ENCODE measurements at regions not wholly inside any gene's neighbourhood (a gene's known extent, or its start where the extent isn't known, plus 50 kb on each side); places are given as distances from the start of the nearest gene placed in this dataset.

GRCh38 chr7:96774358-96774757 is 64.7 kb upstream of the SEM1 start:
- CTCF ChIA-PET (ENCODE audit: unreplicated experiment): no interaction called here
- no TSS peak for BruUV-seq (replicated peaks)
- no peak overlapping the region for H3K4me3 ChIP-seq (ENCODE audit: low read depth, low read length, poor library complexity, severe bottlenecking)
- no peaks in the 10 kb centered on the region for H3K9me3 ChIP-seq (ENCODE audit: low read length)
- H3K4me1 ChIP-seq (ENCODE audit: insufficient read depth, low read length, poor library complexity, severe bottlenecking): no peaks in the 10 kb centered on the region
- no peaks in the 10 kb centered on the region for H4K20me1 ChIP-seq (ENCODE audit: insufficient read depth, low read length)
- no peaks in the 10 kb centered on the region for H3K9me2 ChIP-seq (ENCODE audit: insufficient read depth, low read length)
- POLR2A ChIA-PET: interaction anchor here (0.7 kb wide), 1 partner anchor 557 kb away, joined by 3 read pairs; no protein-coding TSS in a partner anchor
- no peak overlapping the region for H3K4me2 ChIP-seq (ENCODE audit: low read length)
- H2AFZ ChIP-seq (ENCODE audit: low read length): no peak overlapping the region
- no peak overlapping the region for H3K27ac ChIP-seq (ENCODE audit: low read depth, low read length, poor library complexity, severe bottlenecking)
- no peak for TF ChIP-seq CTCF (conservative IDR thresholded peaks at IDR 0.05; ENCODE audit: low read length)
- no peak for TF ChIP-seq EZH2phosphoT487 (IDR thresholded peaks at IDR 0.05; ENCODE audit: borderline replicate concordance, low read depth, low read length)
- no peak for DNase-seq (ENCODE audit: low spot score)
- intact Hi-C loops (cut with micrococcal nuclease; ENCODE audit: unreplicated experiment): no loop called here
- H3K79me2 ChIP-seq (ENCODE audit: insufficient read depth, low read depth, low read length): no peaks in the 10 kb centered on the region
- H3K36me3 ChIP-seq (ENCODE audit: insufficient read depth, low read length): no peaks in the 10 kb centered on the region

GRCh38 chr7:96775046-96775445 is 65.4 kb upstream of the SEM1 start:
- DNase-seq (ENCODE audit: low spot score): no peak
- no TSS peak for BruUV-seq (replicated peaks)

GRCh38 chr7:96778263-96778662 is 68.6 kb upstream of the SEM1 start:
- Histone ChIP-seq H3K9me2 (ENCODE audit: insufficient read depth, low read length) (no peaks in the 10 kb centered on the region), H3K4me1 (ENCODE audit: insufficient read depth, low read length, poor library complexity, severe bottlenecking) (no peaks in the 10 kb centered on the region), H4K20me1 (ENCODE audit: insufficient read depth, low read length) (no peaks in the 10 kb centered on the region), H3K79me2 (ENCODE audit: insufficient read depth, low read depth, low read length) (no peaks in the 10 kb centered on the region), H3K27ac (ENCODE audit: low read depth, low read length, poor library complexity, severe bottlenecking) (no peak overlapping the region), H3K4me3 (ENCODE audit: low read depth, low read length, poor library complexity, severe bottlenecking) (no peak overlapping the region), H3K36me3 (ENCODE audit: insufficient read depth, low read length) (no peaks in the 10 kb centered on the region), H3K9me3 (ENCODE audit: low read length) (no peaks in the 10 kb centered on the region), H2AFZ (ENCODE audit: low read length) (no peak overlapping the region), H3K4me2 (ENCODE audit: low read length) (no peak overlapping the region)
- intact Hi-C loops (cut with micrococcal nuclease; ENCODE audit: unreplicated experiment): no loop called here
- TF ChIP-seq EZH2phosphoT487 (IDR thresholded peaks at IDR 0.05; ENCODE audit: borderline replicate concordance, low read depth, low read length) (no peak), CTCF (conservative IDR thresholded peaks at IDR 0.05; ENCODE audit: low read length) (peak; percentile 50)
- DNase-seq (ENCODE audit: low spot score): peak; percentile 2
- no TSS peak for BruUV-seq (replicated peaks)
- CTCF ChIA-PET (ENCODE audit: unreplicated experiment): no interaction called here
- POLR2A ChIA-PET: no interaction called here

More at GRCh38 chr7:96775046-96775445, 65.4 kb upstream of the SEM1 start:
- intact Hi-C loops (cut with micrococcal nuclease; ENCODE audit: unreplicated experiment): no loop called here
- H3K9me3 ChIP-seq (ENCODE audit: low read length): no peaks in the 10 kb centered on the region
- no peaks in the 10 kb centered on the region for H3K4me1 ChIP-seq (ENCODE audit: insufficient read depth, low read length, poor library complexity, severe bottlenecking)
- CTCF ChIA-PET (ENCODE audit: unreplicated experiment): no interaction called here
- no peak overlapping the region for H3K4me2 ChIP-seq (ENCODE audit: low read length)
- POLR2A ChIA-PET: no interaction called here
- H3K4me3 ChIP-seq (ENCODE audit: low read depth, low read length, poor library complexity, severe bottlenecking): no peak overlapping the region
- no peak overlapping the region for H2AFZ ChIP-seq (ENCODE audit: low read length)
- H3K79me2 ChIP-seq (ENCODE audit: insufficient read depth, low read depth, low read length): no peaks in the 10 kb centered on the region
- no peaks in the 10 kb centered on the region for H3K9me2 ChIP-seq (ENCODE audit: insufficient read depth, low read length)
- no peaks in the 10 kb centered on the region for H3K36me3 ChIP-seq (ENCODE audit: insufficient read depth, low read length)
- no peaks in the 10 kb centered on the region for H4K20me1 ChIP-seq (ENCODE audit: insufficient read depth, low read length)
- no peak for TF ChIP-seq EZH2phosphoT487 (IDR thresholded peaks at IDR 0.05; ENCODE audit: borderline replicate concordance, low read depth, low read length)
- no peak for TF ChIP-seq CTCF (conservative IDR thresholded peaks at IDR 0.05; ENCODE audit: low read length)
- H3K27ac ChIP-seq (ENCODE audit: low read depth, low read length, poor library complexity, severe bottlenecking): no peak overlapping the region
